ENCODE measurements at regions not wholly inside any gene's neighbourhood (a gene's known extent, or its start where the extent isn't known, plus 50 kb on each side); places are given as distances from the start of the nearest gene placed in this dataset.

DNA sequence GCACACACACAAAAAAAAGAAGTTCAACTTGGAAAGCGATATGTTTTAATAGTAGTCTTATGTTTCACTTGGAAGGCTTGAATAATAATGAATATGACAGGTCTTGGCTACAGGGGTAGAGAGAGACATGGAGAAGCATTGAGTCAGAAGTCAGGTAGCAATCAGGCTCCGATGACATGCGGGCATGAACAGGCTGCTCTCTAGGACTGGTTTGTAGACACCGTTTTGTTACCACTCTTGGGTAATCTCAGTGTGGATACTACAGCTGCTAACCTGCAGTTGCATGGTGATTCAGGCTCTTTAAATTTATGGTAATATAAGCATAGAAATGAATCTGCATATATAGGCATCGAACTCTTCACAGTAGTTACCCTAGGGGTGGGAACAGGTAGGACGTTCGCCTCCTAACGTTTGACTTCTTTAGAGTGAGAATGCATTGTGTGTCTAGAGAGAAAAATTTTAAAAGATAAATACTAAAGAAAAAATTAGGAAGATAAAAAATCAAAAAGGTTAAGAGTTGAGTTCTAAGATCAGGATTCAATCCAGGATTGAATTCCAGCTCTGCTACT is 241.6 kb upstream of the KBTBD8 start:
- intact Hi-C loops (cut with micrococcal nuclease; ENCODE audit: unreplicated experiment): no loop called here
- Histone ChIP-seq H3K27me3 (replicated peaks; ENCODE audit: insufficient read depth, low read depth, low read length, poor library complexity) (no peaks in the 10 kb centered on the region), H3K4me1 (ENCODE audit: insufficient read depth, low read length, poor library complexity, severe bottlenecking) (peaks cover 9% of the 10 kb centered on the region), H3K4me3 (ENCODE audit: low read depth, low read length, poor library complexity, severe bottlenecking) (no peak overlapping the region), H3K27ac (ENCODE audit: low read depth, low read length, poor library complexity, severe bottlenecking) (no peak overlapping the region), H3K36me3 (ENCODE audit: insufficient read depth, low read length, poor library complexity, severe bottlenecking) (no peaks in the 10 kb centered on the region), H3K9me3 (ENCODE audit: low read depth, low read length, poor library complexity, severe bottlenecking) (no peaks in the 10 kb centered on the region)
- TF ChIP-seq, protein P1, sequence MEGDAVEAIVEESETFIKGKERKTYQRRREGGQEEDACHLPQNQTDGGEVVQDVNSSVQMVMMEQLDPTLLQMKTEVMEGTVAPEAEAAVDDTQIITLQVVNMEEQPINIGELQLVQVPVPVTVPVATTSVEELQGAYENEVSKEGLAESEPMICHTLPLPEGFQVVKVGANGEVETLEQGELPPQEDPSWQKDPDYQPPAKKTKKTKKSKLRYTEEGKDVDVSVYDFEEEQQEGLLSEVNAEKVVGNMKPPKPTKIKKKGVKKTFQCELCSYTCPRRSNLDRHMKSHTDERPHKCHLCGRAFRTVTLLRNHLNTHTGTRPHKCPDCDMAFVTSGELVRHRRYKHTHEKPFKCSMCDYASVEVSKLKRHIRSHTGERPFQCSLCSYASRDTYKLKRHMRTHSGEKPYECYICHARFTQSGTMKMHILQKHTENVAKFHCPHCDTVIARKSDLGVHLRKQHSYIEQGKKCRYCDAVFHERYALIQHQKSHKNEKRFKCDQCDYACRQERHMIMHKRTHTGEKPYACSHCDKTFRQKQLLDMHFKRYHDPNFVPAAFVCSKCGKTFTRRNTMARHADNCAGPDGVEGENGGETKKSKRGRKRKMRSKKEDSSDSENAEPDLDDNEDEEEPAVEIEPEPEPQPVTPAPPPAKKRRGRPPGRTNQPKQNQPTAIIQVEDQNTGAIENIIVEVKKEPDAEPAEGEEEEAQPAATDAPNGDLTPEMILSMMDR (conservative IDR thresholded peaks at IDR 0.05; ENCODE audit: low read depth, low read length): no peak
- TF ChIP-seq EZH2 (IDR thresholded peaks at IDR 0.05; ENCODE audit: borderline replicate concordance, low read depth, low read length, poor library complexity, severe bottlenecking): no peak
- no TSS peak for BruUV-seq (replicated peaks)
- ChIA-PET CTCF (no interaction called here), POLR2A (ENCODE audit: low non-redundant PET) (no interaction called here)
- DNase-seq (ENCODE audit: low spot score): no peak

DNA sequence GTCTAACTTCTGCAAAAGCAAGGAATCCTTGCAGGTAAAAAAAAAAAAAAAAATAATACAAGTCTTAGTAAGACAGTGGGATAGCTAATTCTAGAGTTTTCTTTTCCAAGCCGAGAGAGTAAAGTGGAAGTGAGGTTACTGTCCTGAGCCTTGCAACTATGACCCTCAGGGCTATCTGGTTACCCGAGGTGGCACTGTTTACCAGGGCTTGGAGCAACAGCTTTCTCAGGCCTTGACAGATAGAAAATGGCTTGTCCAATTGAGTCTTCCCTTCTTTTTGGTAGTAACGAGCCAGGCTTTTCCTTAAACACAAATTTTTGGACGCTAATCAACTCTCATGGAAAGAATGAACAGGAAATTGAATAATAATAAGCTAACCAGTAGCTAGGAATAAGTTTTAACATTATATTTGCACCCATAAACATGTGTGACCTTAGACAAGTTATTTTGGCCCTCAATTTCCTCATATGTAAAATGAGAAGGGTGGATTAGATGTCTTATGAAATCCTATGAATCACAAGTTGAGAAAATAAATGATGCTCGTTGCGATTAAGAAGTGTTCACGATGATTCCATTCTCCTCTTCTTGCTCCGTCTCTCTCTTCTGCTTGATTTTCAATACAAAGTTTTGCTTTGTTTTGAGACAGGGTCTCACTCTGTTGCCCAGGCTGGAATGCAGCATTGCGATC is 236.9 kb upstream of the KBTBD8 start:
- intact Hi-C loops (cut with micrococcal nuclease; ENCODE audit: unreplicated experiment): no loop called here
- Histone ChIP-seq H3K27me3 (replicated peaks; ENCODE audit: insufficient read depth, low read depth, low read length, poor library complexity) (no peaks in the 10 kb centered on the region), H3K36me3 (ENCODE audit: insufficient read depth, low read length, poor library complexity, severe bottlenecking) (no peaks in the 10 kb centered on the region), H3K4me3 (ENCODE audit: low read depth, low read length, poor library complexity, severe bottlenecking) (no peak overlapping the region), H3K9me3 (ENCODE audit: low read depth, low read length, poor library complexity, severe bottlenecking) (no peaks in the 10 kb centered on the region), H3K27ac (ENCODE audit: low read depth, low read length, poor library complexity, severe bottlenecking) (no peak overlapping the region), H3K4me1 (ENCODE audit: insufficient read depth, low read length, poor library complexity, severe bottlenecking) (peaks cover 18% of the 10 kb centered on the region)
- no peak for TF ChIP-seq EZH2 (IDR thresholded peaks at IDR 0.05; ENCODE audit: borderline replicate concordance, low read depth, low read length, poor library complexity, severe bottlenecking)
- TF ChIP-seq, protein P1 (conservative IDR thresholded peaks at IDR 0.05; ENCODE audit: low read depth, low read length): 0 out of 2 replicates have a peak, but pooled peaks have one; percentile 22
- no TSS peak for BruUV-seq (replicated peaks)
- CTCF ChIA-PET: no interaction called here
- DNase-seq (ENCODE audit: low spot score): peak; percentile 64
- POLR2A ChIA-PET (ENCODE audit: low non-redundant PET): no interaction called here

DNA sequence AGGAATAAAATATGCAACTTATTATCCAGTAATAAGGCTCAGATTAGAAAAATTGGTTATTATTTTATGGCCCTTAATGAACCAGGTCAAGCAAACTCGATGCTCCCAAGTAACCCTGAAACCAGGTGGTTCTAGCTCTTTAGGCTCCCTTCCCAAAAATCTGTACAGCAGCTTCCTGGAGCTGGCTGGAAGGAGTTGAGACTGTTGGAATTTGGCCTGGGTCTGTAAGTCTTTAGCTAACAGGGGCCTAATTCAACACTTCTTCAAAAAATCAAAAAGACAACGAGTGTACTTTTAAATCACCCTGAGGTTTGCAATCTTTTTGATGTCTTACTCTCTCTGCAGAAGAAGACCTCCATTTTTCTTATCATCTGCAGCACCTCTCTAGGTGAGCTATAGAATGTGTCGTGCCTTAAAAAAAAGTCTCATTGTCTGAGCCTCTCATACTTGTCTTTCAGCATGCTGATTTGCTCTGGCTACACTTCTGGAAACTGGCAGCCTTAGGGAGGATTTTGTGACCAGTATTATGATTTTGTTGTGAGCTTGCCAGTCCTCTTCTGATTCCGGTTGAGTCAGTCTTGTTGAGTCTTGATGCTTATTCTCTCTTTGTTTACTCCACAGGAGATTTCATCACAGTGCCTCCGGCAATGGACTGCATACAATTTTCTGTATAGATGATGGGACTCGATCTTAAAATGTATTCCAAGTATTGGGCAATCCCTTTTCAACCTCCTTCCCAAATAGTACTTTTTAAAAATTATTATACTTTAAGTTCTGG is 235.0 kb upstream of the KBTBD8 start:
- ChIA-PET CTCF (no interaction called here), POLR2A (ENCODE audit: low non-redundant PET) (no interaction called here)
- TF ChIP-seq, protein P1 (conservative IDR thresholded peaks at IDR 0.05; ENCODE audit: low read depth, low read length): no peak
- TF ChIP-seq EZH2 (IDR thresholded peaks at IDR 0.05; ENCODE audit: borderline replicate concordance, low read depth, low read length, poor library complexity, severe bottlenecking): no peak
- H3K27me3 ChIP-seq (replicated peaks; ENCODE audit: insufficient read depth, low read depth, low read length, poor library complexity): no peaks in the 10 kb centered on the region
- H3K9me3 ChIP-seq (ENCODE audit: low read depth, low read length, poor library complexity, severe bottlenecking): no peaks in the 10 kb centered on the region
- no peaks in the 10 kb centered on the region for H3K36me3 ChIP-seq (ENCODE audit: insufficient read depth, low read length, poor library complexity, severe bottlenecking)
- H3K4me1 ChIP-seq (ENCODE audit: insufficient read depth, low read length, poor library complexity, severe bottlenecking): peaks cover 18% of the 10 kb centered on the region
- no peak for DNase-seq (ENCODE audit: low spot score)
- no TSS peak for BruUV-seq (replicated peaks)
- no peak overlapping the region for H3K27ac ChIP-seq (ENCODE audit: low read depth, low read length, poor library complexity, severe bottlenecking)
- H3K4me3 ChIP-seq (ENCODE audit: low read depth, low read length, poor library complexity, severe bottlenecking): no peak overlapping the region
- intact Hi-C loops (cut with micrococcal nuclease; ENCODE audit: unreplicated experiment): no loop called here
